B cell (primary cell): ENCODE measurements at regions not wholly inside any gene's neighbourhood (a gene's known extent, or its start where the extent isn't known, plus 50 kb on each side); places are given as distances from the start of the nearest gene placed in this dataset.

Experiments used
- EZH2 ChIP-seq: IDR thresholded peaks from 2 replicates; pipeline ENCODE4 v1.6.1; 2012; ENCODE audit warnings: borderline replicate concordance, low read depth, mild to moderate bottlenecking, moderate library complexity, low read length; ENCODE audit not compliant: insufficient read depth, poor library complexity, severe bottlenecking
- TF ChIP-seq, protein P1 (sequence below): fragments of 200-600 bp; IDR thresholded peaks from one replicate; pipeline ENCODE4 v1.8.0; 2022; ENCODE audit warnings: antibody characterized with exemption, mild to moderate bottlenecking

DNA sequence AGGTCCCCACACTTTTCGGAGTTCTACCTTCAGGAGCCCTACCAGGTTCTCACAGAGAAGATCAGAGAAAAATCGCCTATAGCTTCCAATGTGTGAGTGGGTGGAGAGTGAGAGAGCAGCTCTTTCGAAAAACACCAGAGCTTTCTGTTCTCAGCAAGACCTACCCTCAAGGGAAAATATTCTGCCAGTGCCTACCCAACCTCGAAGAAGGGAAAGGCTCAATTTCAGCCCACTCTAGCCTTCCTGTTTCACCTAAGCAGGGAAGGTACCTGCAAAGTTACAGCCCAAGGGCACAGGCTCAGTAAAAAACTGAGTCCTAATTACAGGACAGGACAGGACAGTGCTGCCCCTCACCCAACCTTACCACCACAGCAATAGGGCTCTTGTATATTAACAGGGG is 104.0 kb upstream of the WDR17 start:
- TF ChIP-seq, protein P1, sequence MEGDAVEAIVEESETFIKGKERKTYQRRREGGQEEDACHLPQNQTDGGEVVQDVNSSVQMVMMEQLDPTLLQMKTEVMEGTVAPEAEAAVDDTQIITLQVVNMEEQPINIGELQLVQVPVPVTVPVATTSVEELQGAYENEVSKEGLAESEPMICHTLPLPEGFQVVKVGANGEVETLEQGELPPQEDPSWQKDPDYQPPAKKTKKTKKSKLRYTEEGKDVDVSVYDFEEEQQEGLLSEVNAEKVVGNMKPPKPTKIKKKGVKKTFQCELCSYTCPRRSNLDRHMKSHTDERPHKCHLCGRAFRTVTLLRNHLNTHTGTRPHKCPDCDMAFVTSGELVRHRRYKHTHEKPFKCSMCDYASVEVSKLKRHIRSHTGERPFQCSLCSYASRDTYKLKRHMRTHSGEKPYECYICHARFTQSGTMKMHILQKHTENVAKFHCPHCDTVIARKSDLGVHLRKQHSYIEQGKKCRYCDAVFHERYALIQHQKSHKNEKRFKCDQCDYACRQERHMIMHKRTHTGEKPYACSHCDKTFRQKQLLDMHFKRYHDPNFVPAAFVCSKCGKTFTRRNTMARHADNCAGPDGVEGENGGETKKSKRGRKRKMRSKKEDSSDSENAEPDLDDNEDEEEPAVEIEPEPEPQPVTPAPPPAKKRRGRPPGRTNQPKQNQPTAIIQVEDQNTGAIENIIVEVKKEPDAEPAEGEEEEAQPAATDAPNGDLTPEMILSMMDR, result no peak
- no peak for TF ChIP-seq EZH2
